Cardiac fibroblast (primary cell): ENCODE measurements at regions not wholly inside any gene's neighbourhood (a gene's known extent, or its start where the extent isn't known, plus 50 kb on each side); places are given as distances from the start of the nearest gene placed in this dataset.
"Not testable (repeated sequence)": the region's sequence is repeated elsewhere in the genome, so short reads cannot be mapped to it uniquely, and the experiment has no call there.

ENCODE experiments used
- DNase-seq, 2 donors: peaks; one replicate each; pipeline versions ENCODE4 v3.0.0 to v3.0.0-alpha.2; 2010; ENCODE audit warnings: low read depth in 2 of 2
- H3K4me3 ChIP-seq, 2 donors: replicated peaks in 1 of 2; 1 replicate in 1 of 2; 2 replicates in 1 of 2; pipeline ENCODE4 v1.5.1; 2011; ENCODE audit warnings: low read depth in 2 of 2, low read length in 2 of 2, mild to moderate bottlenecking in 2 of 2, moderate library complexity in 1 of 2
- TF ChIP-seq, protein P1 (sequence below): IDR thresholded peaks from one replicate; pipeline ENCODE4 v1.5.1; 2011; ENCODE audit warnings: low read depth, mild to moderate bottlenecking, low read length, inconsistent platforms

DNA sequence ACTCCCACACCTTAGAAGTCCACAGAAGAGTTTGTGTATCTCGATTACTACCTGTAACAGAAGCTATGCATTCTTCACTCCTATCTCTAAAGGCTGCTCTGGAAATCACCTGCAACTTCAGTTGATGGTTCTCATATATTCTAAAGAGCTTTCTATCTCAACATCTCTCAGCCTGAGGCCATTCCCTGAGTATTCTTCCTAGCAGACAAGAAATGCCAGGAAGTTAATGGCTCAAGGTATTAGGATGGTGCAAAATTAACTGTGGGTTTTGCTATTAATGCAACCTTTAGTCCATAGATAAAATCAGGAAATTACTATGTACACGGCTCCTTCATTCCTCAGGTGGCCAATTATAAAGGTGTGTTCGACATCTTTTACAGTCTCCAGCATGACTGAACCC is 290.1 kb downstream of the ZNF716 start:
- DNase-seq, H3K4me3 ChIP-seq: not testable (repeated sequence)

DNA sequence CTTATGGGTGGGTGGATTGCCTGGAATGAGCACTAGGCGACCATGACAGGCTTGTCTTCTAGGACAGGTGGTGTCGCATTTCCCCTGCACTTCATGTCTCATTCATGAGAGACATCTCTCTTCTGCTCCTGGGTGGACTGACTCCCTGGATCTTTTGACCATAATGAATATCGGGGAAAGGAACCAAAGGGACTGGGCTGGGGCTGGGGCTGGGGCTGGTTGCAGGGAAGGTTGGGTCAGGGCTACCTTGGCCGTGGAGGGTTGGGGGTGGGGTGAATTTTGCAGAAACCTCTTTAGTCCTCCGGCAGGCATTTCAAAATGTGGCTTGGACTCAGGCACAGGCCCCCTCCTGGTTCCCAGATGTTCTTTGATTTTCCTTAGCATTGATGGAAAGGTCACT is 319.2 kb downstream of the ZNF716 start:
- no peak for DNase-seq
- no peak overlapping the region for H3K4me3 ChIP-seq
- TF ChIP-seq, protein P1, sequence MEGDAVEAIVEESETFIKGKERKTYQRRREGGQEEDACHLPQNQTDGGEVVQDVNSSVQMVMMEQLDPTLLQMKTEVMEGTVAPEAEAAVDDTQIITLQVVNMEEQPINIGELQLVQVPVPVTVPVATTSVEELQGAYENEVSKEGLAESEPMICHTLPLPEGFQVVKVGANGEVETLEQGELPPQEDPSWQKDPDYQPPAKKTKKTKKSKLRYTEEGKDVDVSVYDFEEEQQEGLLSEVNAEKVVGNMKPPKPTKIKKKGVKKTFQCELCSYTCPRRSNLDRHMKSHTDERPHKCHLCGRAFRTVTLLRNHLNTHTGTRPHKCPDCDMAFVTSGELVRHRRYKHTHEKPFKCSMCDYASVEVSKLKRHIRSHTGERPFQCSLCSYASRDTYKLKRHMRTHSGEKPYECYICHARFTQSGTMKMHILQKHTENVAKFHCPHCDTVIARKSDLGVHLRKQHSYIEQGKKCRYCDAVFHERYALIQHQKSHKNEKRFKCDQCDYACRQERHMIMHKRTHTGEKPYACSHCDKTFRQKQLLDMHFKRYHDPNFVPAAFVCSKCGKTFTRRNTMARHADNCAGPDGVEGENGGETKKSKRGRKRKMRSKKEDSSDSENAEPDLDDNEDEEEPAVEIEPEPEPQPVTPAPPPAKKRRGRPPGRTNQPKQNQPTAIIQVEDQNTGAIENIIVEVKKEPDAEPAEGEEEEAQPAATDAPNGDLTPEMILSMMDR, result no peak

DNA sequence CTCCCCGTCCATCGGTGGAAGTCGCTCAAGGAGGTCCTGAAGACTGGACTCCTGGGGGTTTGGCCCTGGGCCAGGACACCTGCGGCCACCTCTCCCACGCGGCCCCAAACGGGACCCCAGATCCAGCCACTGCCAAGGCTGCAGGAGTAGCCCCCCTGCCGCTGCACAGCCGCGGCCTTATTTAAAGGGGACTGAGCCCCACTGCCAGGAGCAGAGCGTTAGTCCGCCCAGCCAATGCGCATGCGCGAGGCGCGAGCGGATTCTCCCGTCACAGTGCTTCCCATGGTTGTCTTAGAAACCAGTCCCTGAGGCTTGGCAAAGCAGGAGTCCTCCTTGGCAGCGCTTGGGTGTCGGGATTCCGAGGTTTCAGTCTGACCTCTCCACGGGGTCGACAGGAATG is 320.0 kb downstream of the ZNF716 start:
- TF ChIP-seq, protein P1, result no peak
- H3K4me3 ChIP-seq, result no peak overlapping the region
- DNase-seq, result no peak

DNA sequence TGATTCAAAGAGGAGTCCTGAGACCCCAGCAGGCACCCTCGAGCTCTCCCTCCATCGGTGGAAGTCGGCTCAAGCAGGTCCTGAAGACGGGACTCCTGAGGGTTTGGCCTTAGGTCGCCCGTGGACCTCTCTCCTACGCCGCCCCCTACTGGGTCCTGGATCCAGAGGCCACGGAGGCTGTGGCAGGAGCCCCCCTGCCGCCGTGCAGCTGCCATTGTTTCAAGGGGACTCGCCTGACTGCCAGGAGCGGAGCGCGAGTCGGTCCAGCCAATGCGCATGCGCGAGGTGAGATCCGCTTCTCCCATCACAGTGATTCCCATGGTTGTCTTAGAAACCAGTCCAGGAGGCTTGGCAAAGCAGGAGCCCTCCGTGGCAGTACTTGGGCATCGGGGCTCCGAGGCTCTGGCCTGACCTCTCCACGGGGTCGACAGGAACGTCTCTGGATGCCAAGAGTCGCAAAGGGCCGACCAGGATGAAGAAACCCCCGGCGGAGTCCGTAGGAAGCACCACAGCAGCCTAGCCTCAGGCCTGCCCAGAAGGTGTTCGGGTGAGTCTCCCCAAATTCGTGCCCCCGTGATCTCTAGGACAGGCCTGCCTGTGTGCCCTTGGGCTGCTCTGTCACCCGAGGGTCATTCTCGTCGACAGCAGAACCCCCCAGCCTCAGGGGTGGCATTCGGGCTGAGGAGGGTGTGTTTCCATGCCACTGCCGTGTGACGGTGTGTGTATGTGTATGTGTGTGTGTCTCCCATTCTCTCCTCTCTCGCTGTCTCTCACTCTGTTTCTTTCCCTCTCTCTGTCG is 322.3 kb downstream of the ZNF716 start:
- H3K4me3 ChIP-seq, result no peak overlapping the region
- TF ChIP-seq, protein P1, result no peak
- no peak for DNase-seq

DNA sequence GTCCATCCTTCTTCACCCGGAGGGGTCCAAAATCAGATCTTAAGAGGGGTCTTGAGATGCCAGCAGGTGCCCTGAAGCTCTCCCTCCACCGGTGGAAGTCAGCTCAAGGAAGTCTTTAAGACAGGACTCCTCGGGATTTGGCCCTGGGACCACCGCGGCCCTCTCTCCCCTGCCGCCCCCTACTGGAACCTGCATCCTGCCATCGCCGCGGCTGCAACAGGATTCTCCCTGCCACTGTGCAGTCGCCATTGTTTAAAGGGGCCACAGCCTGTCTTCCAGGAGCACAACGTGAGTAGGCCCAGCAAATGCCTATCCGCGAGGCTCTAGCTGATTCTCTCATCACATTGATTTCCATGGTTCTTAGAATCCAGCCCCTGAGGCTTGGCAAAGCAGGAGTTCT is 324.3 kb downstream of the ZNF716 start:
- TF ChIP-seq, protein P1, result no peak
- H3K4me3 ChIP-seq, result no peak overlapping the region
- no peak for DNase-seq

DNA sequence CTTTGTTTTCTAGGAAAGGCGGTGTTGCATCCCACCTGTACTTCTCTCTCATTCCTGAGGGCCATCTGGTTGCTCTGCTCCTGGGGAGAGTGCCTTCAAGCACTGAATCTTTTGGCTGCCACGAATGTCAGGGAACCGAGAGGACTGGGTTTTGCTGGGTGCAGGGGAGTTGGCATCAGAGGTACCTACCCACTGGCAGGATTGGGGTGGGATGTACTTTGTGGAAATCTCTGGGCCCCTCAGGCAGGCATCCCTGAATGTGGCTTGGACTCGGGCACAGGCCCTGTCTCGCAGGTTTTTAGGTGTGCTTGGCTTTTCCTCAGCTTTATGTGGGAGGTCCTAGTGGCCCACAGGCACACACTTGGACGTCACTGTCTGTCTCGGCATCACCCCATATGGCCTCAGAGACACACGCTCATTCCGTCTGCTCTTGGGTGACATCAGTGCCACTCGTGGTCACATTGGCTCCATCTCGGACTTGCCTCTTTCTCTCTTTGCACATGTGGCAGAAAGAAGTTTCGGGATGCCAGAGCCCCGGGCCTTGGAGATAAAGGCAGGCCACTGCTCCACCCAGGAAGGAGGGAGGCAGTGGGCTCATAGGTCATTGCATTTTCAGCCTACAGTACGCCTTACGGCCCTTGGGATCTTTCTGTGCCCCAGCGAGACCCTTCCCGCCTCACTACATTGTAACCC is 325.6 kb downstream of the ZNF716 start:
- H3K4me3 ChIP-seq, result no peak overlapping the region
- TF ChIP-seq, protein P1, result no peak
- DNase-seq, result no peak

DNA sequence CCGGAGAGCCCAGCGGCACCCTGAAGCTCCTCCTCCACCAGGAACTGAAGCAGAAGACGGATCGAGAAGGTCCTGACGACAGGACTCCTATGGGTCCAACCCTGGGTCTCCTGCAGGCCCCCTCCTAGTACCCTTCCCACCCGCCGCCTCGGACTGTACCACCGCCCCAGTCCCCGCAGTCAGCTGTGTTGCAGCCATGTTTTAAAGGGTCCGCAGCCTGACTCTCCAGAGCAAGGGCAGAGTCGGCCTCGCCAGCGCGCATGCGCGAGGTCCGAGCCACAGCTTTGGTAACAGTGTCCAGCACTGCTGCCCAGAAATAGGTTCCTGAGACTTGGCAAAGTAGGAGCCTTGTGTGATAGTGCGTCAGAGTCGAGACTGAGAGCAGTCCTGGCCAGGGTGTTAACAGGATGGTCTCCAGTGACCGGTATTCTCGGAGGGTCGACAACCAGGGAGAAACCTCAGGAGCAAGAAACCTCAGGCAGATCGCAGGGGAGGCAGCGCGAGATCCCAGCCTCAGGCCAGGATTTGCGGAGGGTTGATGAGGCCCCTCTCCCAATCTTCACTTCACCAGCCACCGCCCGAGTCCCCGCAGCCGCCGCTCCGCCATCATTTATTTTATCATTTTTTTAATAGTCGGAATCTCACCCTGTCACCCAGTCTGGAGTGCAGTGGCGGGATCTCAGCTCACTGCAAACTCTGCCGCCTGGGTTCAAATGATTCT is 326.3 kb downstream of the ZNF716 start:
- DNase-seq, H3K4me3 ChIP-seq: not testable (repeated sequence)
